MM.1S (cell line): ENCODE measurements at regions not wholly inside any gene's neighbourhood (a gene's known extent, or its start where the extent isn't known, plus 50 kb on each side); places are given as distances from the start of the nearest gene placed in this dataset.
A peak's percentile ranks its signal among the peaks of the same experiment; 100 is the strongest.

Experiments used
- DNase-seq: peaks from one replicate; pipeline ENCODE4 v3.0.0-alpha.2; 2015
- H2AFZ ChIP-seq: fragments of 300-600 bp; sonication (generic); 2 replicates; pipeline ENCODE4 v1.6.0; 2016; ENCODE audit warnings: antibody characterized with exemption, low read length
- H3F3A ChIP-seq: fragments of 300-600 bp; sonication (generic); 2 replicates; pipeline ENCODE4 v1.6.1; 2016; ENCODE audit warnings: mild to moderate bottlenecking, antibody characterized with exemption, low read length, moderate library complexity, mixed read lengths; ENCODE audit not compliant: insufficient read depth
- H3K27ac ChIP-seq: fragments of 300-600 bp; sonication (generic); 2 replicates; pipeline ENCODE4 v1.5.1; 2016; ENCODE audit warnings: mild to moderate bottlenecking, low read length
- H3K27me3 ChIP-seq: fragments of 300-600 bp; sonication (generic); replicated peaks from 2 replicates; pipeline ENCODE4 v1.6.0; 2016; ENCODE audit warnings: low read length; ENCODE audit not compliant: insufficient read depth
- H3K36me3 ChIP-seq: fragments of 300-600 bp; sonication (generic); replicated peaks from 2 replicates; pipeline ENCODE4 v1.6.1; 2016; ENCODE audit warnings: mild to moderate bottlenecking, low read length, mixed read lengths; ENCODE audit not compliant: insufficient read depth
- H3K4me1 ChIP-seq: fragments of 300-600 bp; sonication (generic); 2 replicates; pipeline ENCODE4 v1.6.1; 2016; ENCODE audit warnings: low read length, mixed read lengths
- H3K4me2 ChIP-seq: fragments of 300-600 bp; sonication (generic); 2 replicates; pipeline ENCODE4 v1.6.0; 2016; ENCODE audit warnings: low read depth, low read length
- H3K4me3 ChIP-seq: fragments of 300-600 bp; sonication (generic); 2 replicates; pipeline ENCODE4 v1.5.1; 2016; ENCODE audit warnings: low read length, mixed read lengths
- H3K79me2 ChIP-seq: fragments of 300-600 bp; sonication (generic); 2 replicates; pipeline ENCODE4 v1.6.1; 2016; ENCODE audit warnings: mixed run types, low read length, mixed read lengths
- H3K9ac ChIP-seq: fragments of 300-600 bp; sonication (generic); 2 replicates; pipeline ENCODE4 v1.6.1; 2016; ENCODE audit warnings: low read length, mixed read lengths
- H3K9me2 ChIP-seq: fragments of 300-600 bp; sonication (generic); replicated peaks from 2 replicates; pipeline ENCODE4 v1.6.1; 2016; ENCODE audit warnings: mild to moderate bottlenecking, low read length, mixed read lengths; ENCODE audit not compliant: insufficient read depth
- H3K9me3 ChIP-seq: fragments of 300-600 bp; sonication (generic); replicated peaks from 2 replicates; pipeline ENCODE4 v1.6.1; 2016; ENCODE audit warnings: mild to moderate bottlenecking, low read length, mixed read lengths; ENCODE audit not compliant: insufficient read depth
- H4K20me1 ChIP-seq: fragments of 300-600 bp; sonication (generic); 2 replicates; pipeline ENCODE4 v1.6.1; 2016; ENCODE audit warnings: mild to moderate bottlenecking, low read length, moderate library complexity, mixed read lengths; ENCODE audit not compliant: insufficient read depth
- EZH2 ChIP-seq: fragments of 300-600 bp; sonication (generic); optimal IDR thresholded peaks from 2 replicates; pipeline ENCODE3; 2017; ENCODE audit warnings: low read depth, mild to moderate bottlenecking, antibody characterized with exemption, low read length, mixed read lengths
- EZH2phosphoT487 ChIP-seq: fragments of 300-600 bp; sonication (generic); IDR thresholded peaks from 2 replicates; pipeline ENCODE4 v1.6.1; 2018; ENCODE audit warnings: antibody characterized with exemption, low read length
- TF ChIP-seq, protein P1 (sequence below): fragments of 300-600 bp; sonication (generic); IDR thresholded peaks from 2 replicates; pipeline ENCODE4 v1.5.1; 2016; ENCODE audit warnings: antibody characterized with exemption, low read length, mixed read lengths

GRCh38 chr10:21172542-21172929 is 275.4 kb upstream of the NEBL start:
- Histone ChIP-seq H3K27ac (no peak overlapping the region), H3K4me2 (0 out of 2 replicates have a peak overlapping the region, but pooled peaks have one; percentile 70)

DNA sequence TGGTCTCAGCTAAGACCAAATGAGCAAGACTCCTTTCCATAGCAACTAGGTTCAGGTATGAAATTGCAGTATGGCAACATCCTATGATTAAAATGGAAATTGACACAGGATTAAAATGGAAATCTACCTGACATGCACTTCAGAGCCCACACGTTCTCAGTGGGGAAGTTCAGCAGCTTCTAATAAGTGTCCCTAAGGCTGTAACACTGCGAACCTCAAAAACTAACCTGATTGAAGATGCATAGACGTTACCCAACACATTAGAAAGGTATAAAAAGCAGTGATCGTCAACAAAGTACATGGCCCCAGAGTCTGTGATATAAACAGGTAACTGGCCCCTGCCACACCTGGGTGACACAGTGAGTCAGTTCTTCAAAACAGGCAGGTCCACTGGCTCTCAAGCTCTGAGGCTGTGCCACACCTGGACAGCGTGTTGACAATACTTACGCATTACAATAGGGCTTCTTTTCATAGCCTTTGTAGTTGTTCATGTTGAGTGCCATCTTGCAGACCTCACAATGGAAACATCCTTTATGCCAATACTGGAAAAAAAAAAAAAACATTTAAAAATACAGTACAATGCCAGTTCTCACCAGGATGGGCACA is 274.9 kb upstream of the NEBL start:
- no peak overlapping the region for H2AFZ ChIP-seq
- H3K27ac ChIP-seq, result no peak overlapping the region
- no peak for TF ChIP-seq EZH2
- TF ChIP-seq, protein P1, sequence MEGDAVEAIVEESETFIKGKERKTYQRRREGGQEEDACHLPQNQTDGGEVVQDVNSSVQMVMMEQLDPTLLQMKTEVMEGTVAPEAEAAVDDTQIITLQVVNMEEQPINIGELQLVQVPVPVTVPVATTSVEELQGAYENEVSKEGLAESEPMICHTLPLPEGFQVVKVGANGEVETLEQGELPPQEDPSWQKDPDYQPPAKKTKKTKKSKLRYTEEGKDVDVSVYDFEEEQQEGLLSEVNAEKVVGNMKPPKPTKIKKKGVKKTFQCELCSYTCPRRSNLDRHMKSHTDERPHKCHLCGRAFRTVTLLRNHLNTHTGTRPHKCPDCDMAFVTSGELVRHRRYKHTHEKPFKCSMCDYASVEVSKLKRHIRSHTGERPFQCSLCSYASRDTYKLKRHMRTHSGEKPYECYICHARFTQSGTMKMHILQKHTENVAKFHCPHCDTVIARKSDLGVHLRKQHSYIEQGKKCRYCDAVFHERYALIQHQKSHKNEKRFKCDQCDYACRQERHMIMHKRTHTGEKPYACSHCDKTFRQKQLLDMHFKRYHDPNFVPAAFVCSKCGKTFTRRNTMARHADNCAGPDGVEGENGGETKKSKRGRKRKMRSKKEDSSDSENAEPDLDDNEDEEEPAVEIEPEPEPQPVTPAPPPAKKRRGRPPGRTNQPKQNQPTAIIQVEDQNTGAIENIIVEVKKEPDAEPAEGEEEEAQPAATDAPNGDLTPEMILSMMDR, result no peak
- no peak for TF ChIP-seq EZH2phosphoT487
- no peaks in the 10 kb centered on the region for H4K20me1 ChIP-seq
- H3K79me2 ChIP-seq, result no peaks in the 10 kb centered on the region
- H3K36me3 ChIP-seq, result no peaks in the 10 kb centered on the region
- H3K4me3 ChIP-seq, result no peak overlapping the region
- no peak overlapping the region for H3K4me2 ChIP-seq
- no peaks in the 10 kb centered on the region for H3K9me2 ChIP-seq
- DNase-seq, result no peak
- no peaks in the 10 kb centered on the region for H3K4me1 ChIP-seq
- no peaks in the 10 kb centered on the region for H3F3A ChIP-seq
- H3K9ac ChIP-seq, result no peak overlapping the region
- H3K9me3 ChIP-seq, result no peaks in the 10 kb centered on the region
- H3K27me3 ChIP-seq, result no peaks in the 10 kb centered on the region

More at GRCh38 chr10:21172542-21172929, 275.4 kb upstream of the NEBL start:
- no peaks in the 10 kb centered on the region for H3K36me3 ChIP-seq
- H3F3A ChIP-seq, result no peaks in the 10 kb centered on the region
- TF ChIP-seq, protein P1, result no peak
- TF ChIP-seq EZH2 (no peak), EZH2phosphoT487 (no peak)
- no peaks in the 10 kb centered on the region for H3K79me2 ChIP-seq
- no peaks in the 10 kb centered on the region for H3K27me3 ChIP-seq
- no peak overlapping the region; the same call in 1 of the 2 replicates for H2AFZ ChIP-seq
- DNase-seq, result no peak
- H4K20me1 ChIP-seq, result no peaks in the 10 kb centered on the region
- no peaks in the 10 kb centered on the region for H3K9me3 ChIP-seq
- no peak overlapping the region for H3K9ac ChIP-seq
- no peak overlapping the region for H3K4me3 ChIP-seq
- H3K9me2 ChIP-seq, result no peaks in the 10 kb centered on the region
- no peaks in the 10 kb centered on the region for H3K4me1 ChIP-seq

DNA sequence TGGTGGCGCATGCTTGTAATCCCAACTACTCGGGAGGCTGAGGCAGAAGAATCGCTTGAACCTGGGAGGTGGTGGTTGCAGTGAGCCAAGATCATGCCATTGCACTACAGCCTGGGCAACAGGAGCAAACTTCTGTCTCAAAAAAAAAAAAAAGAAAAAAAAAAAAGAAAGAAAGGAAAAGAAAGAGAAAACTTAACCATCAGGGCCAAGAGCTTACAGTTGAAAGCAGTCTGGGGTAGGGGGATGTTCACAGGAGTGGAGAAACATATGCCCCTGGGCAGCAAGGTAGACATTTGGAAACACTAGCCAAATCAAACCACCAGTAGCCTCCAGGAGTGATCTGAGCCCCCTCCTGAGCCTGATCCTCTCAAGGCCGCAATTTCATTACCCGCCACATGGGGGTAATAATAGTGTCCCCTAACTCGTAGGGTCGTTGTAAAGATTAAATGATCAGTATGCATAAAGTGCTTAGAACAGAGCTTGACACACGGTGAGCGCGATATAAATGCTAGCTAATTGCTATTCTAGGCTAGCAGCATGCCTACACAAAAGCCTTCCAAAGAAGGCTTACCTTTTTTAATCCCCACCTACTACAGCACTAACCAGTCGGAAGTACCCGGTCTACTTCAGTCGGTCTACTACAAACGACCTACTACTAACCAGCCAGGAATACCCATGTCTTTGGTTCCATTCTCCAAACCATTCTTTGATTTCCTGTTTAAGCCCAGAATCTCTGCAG is 274.3 kb upstream of the NEBL start:
- no peak for DNase-seq
- Histone ChIP-seq H3K27ac (no peak overlapping the region), H3K9me3 (no peaks in the 10 kb centered on the region), H2AFZ (no peak overlapping the region), H4K20me1 (no peaks in the 10 kb centered on the region), H3K36me3 (no peaks in the 10 kb centered on the region), H3K79me2 (no peaks in the 10 kb centered on the region), H3K9me2 (no peaks in the 10 kb centered on the region), H3K4me2 (no peak overlapping the region), H3K27me3 (no peaks in the 10 kb centered on the region), H3F3A (no peaks in the 10 kb centered on the region), H3K9ac (no peak overlapping the region), H3K4me3 (no peak overlapping the region), H3K4me1 (no peaks in the 10 kb centered on the region)
- TF ChIP-seq, protein P1, result peak; percentile 12; the same call in 1 of the 2 replicates
- no peak for TF ChIP-seq EZH2phosphoT487
- no peak for TF ChIP-seq EZH2
